DMS153 treated with DMSO at 0.1 percent for 48 hours (cell line): ENCODE measurements at regions not wholly inside any gene's neighbourhood (a gene's known extent, or its start where the extent isn't known, plus 50 kb on each side); places are given as distances from the start of the nearest gene placed in this dataset.

Source experiments
- DNase-seq: peaks from one replicate; lab custom pipeline; 2025; ENCODE audit not compliant: unreplicated experiment; lab: John Stamatoyannopoulos, UW

DNA sequence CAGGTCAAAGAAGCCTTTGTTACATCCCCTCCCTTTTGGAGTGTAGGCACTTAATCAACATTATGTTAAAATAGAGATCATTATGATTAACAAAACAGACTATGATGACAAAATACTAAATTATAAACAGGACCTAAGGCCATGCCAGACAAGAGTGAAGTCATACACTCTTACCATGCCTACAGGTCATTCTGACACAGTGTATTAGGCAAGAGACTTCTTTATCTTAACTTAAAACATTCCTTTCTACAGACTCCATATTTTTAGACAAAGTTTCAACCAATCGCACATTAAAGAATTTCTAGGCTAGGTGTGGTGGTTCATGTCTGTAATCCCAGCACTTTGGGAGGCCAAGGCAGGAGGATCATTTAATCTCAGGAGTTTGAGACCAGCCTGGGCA is 128.6 kb upstream of the SLC34A2 start:
- no peak for DNase-seq

DNA sequence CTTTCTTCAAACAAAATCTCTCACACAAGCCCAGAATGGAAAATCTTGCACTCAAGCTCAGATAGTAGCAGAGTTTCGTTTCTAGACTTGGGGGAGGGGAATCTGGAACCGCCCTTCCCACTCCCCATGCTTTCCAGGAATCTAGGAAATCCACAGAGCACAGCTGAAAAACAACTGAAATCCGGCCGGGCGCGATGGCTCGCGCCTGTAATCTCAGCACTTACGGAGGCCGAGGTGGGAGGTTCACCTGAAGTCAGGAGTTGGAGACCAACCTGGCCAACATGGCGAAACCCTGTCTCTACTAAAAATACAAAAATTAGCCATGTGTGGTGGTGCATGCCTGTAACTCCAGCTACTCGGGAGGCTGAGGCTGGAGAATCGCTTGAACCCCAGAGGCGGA is 127.3 kb upstream of the SLC34A2 start:
- DNase-seq, result no peak

DNA sequence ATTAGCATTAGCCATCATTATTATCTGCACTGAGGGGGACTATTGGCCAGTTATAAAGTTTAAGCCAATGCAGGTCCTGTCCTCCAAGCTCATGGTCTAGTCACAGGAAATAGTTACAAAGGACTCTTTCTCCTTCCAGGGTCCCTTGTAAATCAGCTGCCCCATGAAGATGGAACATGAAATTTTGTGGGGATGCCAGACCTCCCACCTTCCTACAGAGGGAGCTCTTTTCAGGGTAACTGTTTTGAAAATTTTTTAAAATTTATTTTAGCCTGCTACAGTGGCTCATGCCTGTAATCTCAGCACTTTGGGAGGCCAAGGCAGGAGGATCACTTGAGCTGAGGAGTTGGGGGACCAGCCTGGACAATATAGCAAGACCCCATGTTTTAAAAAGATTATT is 124.4 kb upstream of the SLC34A2 start:
- DNase-seq, result no peak

DNA sequence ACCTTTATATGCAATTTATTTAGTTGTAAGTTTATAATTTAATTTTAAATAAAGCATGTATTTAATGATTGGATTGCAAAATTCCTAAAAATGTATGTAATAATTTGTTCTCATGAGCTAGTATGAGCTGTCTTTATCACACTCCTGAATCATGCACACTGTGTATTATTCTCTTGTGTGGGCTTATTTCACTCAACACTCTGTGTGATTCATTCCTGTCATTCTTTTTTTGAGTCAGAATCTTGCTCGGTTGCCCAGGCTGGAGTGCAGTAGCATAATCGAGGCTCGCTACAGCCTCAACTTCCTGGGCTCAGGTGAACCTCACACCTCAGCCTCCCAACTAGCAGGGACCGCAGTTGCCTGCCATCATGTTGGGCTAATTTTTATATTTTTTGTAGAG is 123.1 kb upstream of the SLC34A2 start:
- DNase-seq, result no peak

DNA sequence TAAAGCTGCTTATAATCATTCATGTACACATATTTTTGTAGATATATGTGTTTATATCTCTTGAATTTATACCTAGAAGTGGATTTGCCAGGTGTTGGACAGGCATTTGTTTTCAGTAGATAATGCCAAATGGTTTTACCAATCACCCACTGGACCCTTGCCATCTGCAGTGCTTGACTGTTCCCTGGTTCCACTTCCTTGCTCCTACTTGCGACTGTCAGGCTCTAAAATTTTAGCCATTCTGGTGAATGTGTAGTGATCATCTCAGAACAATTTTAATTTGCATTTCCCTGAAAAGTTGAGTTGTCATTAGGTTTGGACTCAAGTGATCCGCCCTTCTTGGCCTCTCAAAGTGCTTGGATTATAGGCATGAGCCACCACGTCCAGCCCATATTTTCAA is 122.4 kb upstream of the SLC34A2 start:
- DNase-seq, result no peak

DNA sequence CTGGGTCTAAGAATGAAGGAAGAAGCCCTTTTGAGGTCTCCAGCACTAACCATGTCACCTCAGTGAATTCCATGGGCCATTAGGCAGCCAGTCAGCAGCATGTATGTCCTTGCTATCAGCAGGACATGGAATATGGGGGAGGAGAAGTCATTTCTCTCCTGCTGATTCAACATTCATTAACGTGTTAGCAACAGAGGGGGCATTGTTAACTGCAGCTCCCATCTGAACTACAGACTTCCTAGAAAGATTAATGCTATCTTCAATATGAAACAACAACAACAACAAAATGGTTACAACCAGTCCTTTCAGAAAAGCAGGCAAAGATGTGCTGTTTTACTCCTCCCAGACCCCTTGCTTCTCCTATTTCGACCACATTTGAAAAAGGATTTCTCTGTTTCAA is 120.4 kb upstream of the SLC34A2 start:
- no peak for DNase-seq

DNA sequence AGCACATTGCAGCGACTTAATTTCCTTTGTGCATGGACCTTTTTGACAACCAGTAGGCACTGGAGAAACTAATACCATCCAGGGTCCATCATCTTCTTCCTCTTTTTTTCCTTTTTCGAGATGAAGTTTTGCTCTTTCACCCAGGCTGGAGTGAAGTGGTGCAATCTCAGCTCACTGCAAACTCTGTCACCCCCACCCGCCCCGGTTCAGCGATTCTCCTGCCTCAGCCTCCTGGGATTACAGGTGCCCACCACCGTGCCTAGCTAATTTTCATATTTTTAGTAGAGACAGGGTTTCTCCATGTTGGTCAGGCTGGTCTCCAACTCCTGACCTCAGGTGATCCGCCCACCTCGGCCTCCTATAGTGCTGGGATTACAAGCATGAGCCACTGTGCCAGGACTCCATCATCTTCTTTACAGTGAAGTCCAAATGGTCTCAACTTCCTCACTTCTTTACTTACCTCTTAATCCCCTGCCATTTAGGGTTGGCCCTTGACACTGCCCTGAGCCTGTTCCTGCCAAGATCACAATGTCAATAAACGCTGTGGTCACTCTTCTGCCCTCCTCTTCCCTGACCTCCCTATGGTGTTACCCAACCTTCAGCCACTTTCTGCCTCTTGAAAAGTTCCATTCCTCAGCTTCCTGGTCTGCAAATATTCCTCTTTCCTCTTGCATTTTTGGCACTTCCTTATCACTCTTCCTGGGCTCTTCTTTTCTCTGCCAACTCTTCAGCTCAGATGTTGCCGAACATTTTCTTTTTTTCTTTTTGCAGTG is 119.8 kb upstream of the SLC34A2 start:
- DNase-seq, result no peak

DNA sequence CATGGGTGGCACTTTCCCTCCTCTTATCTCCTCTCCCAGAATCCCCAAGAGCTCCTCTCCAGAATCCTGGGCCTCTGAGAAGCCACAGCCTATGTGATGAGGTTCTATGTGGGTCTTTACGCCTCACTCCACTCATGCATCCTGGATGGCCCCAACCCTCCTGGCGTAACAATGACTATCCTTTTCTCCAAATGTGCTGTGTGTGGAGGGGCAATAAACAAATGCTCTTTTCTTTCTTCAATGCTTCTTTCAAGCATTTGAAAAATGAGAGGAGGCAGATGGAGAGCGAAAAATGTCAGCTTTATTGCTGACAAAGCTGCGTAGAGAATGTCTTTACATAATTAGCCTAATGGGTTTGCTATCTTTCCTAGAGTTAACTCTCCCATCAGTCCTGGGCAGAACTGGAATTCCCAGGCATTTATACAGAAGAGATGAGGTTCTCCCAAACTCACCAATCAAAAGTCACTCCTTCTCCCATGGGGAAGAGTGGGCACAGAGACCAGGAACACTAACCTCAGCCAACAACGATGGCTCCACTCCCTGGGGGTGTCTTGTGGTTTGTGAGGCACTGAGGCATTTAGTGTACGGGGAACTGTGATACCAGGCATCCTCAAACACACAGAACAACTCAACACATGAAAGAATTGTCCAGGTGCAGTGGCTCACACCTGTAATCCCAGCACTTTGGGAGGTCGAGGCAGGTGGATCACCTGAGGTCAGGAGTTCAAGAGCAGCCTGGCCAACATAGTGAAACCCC is 118.9 kb upstream of the SLC34A2 start:
- no peak for DNase-seq

DNA sequence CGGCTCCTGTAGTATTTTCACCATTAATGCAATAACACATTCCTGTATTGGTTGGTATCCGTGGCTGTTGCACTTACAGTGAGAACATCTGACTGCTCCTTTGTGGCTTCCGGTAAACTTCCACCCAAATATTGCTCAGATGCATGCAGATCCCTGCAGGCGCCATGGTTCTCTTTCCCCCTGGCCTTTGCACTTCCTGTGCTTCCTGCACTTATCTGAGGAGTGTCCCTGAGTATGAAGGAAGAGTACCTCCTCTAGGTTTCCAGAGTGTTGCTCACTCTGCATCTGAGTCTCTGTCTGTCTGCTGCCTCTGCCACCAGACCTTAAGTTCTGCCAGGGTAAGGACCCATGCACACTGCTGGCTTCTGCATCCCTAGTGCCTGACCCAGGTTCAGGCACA is 117.2 kb upstream of the SLC34A2 start:
- no peak for DNase-seq

DNA sequence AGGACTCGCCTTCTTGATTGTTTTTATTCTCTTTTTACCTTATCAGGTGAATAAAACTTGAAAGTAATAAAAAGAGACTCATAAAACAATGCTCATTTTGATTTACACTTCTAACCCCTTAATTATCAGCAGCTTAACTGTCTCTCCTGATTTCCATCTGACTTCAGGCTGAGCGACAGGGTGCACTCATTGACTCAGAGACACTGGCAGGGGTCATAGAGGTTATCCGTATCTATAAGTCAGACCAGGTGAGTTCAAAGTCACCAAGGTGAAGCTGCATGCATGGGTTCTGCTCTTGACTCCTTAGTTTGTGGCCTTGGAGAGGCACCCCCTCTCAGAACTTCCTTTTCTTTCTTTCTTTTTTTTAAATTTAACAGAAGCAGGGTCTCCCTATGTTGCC is 116.4 kb upstream of the SLC34A2 start:
- no peak for DNase-seq

DNA sequence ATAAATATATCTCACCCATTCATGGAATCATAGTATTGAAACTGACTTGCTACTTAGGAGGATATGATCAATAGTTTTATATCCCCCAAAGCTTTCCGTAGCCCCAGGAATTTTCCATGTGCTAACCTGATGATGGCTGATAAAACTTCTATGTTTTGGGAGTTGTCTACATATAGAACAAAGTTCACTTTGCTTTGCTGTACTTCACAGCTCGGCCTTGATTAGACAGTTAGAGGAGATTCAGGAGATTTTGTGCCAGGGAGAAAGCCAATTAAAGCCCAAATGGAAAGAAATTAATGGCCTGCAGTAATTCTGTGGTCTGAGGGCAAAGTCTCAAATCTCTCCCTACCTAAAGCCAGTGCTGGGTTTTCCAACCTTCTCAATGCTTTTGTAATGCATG is 114.9 kb upstream of the SLC34A2 start:
- no peak for DNase-seq

DNA sequence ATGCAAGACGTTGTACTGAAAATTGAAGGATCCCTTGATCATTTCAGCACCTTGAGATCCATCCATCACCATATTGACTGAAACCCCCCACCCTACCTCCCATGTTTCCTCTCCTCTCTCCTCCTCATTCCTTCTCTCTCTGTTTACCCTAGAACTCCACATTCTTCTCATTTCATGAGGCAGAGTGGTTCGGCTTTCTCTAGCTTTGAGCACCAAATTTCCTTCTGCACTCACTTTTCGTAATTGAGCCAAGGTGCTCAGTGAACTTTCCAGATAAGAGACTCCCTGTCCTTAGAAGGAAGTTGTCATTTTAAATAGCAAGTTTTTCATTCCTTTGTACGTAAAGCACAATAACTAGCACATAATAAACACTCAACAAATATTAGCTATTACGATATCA is 108.3 kb upstream of the SLC34A2 start:
- DNase-seq, result no peak

DNA sequence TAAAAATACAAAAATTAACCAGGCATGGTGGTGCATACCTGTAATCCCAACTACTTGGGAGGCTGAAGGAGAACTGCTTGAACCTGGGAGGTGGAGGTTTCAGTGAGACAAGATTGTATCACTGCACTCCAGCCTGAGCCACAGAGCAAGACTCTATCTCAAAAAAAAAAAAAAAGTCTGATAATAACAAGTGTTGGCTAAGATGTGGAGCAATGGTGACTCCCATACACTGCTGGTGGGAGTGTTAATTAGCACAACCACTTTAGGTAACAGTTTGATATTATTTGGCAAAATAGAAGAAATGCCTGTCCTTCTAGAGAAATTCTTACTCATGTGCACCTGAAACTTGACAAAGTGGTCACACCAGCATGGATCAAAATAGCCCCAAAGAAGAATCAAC is 106.2 kb upstream of the SLC34A2 start:
- no peak for DNase-seq

DNA sequence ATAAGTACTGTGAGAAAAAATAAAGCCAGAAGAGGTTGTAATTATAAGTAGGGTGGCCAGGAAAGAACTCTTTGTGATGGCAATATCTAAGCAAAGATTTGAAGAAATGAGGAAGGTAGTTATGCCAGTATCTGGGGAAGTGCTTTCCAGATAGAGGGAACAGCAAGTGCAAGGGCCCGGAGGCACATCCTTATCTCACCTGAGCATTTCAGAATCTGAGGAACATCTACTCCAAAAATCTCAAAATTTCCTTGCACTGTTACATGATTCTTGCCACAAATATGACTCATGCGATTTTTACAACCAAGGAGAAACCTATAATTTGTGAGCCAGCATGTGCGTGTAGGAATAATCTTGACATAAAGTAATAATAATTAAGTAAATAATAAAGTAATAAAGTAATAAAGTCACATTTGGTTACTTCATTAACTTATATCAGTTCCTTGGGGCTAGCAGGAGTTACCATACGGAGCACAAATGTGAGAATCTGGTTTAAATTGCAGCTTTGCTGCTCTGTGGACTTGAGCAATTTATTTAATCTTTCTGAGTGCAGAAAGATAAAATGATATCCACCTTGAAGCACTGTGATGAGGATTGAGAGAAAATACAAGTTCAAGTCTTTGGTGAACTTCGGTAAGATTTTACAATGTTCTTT is 105.1 kb upstream of the SLC34A2 start:
- DNase-seq, result no peak

DNA sequence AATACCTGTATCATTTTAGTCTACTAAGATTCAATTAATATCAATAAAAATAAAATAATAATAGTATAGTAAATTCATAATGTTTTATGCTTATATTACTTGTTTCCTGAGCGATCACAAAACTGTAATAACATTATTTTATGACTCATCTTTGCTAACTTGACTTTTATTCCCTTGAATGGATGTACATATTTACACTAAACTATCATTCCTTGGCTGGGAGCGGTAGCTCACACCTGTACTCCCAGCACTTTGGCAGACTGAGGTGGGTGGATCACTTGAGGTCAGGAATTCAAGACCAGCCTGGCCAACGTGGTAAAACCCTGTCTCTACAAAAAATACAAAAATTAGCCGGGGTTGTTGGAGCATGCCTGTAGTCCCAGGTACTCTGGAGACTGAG is 104.0 kb upstream of the SLC34A2 start:
- no peak for DNase-seq

DNA sequence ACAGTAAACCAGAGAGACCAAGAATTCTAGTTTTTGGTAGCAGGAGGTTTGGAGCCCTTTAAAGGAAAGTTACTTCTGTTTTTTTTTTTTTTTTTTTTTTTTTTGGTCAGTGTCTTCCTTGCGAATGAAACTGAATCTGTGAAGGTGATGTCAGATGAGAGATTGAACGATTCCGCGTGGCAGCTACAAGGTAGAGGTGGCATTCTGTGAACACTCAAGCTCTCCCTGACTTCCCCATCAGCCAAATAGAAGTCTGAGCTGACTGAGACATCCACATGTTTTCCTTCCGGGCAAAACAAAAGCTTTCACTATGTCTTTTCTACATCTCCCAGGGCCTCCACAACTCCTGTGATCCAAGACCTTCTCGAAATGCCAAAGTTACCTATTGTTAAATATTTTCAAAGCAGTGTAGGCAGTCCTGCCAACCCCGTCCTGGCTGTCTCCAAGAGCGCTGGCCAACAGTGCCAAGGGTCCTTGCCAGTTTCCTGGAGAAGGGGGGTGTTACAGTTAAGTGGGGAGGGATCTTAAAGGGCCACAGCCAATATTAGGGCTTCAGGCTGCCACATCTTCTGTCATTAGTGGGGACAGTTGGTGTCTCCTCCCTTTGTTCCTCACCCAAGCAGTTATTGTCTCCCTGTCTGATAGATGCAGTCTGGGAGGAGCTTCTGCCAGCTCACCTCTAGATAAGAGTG is 102.9 kb upstream of the SLC34A2 start:
- DNase-seq, result no peak

DNA sequence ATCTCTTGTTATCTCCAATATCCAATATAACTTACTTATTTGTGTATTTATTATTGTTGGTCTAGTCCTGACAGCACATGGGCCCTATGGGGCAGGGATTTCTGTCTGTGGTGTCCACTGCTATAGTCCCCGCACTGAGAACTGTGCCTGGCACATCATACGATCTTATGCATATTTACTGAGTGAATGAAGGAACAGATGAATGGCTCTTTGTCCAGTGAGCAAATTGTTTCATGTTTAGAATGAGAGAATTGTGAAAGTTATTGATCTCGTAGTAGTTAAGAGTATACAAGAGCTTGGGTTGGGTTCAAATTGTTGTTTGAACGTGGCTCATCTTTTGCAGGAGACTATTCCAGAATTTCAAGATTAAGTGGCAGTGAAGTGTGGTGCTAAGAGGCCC is 96.1 kb upstream of the SLC34A2 start:
- DNase-seq, result no peak

DNA sequence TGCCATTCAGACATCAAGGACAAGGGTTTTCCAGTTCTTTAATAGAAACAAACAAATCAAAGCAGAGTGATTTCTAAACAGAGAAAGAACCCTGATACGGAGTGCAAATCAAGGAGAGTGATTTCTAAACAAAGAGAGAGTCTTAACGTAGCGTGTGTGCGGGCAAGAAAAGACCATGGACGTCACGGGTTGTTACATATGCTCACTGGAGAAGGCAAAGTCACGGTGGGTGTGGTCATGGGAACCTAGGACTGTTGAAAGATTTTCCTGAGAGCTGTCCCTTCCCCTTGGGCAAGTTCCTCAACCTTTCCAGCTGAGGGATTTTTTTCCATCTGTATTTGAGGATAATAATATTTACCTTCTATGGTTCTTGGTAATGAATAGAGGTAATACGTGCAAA is 95.0 kb upstream of the SLC34A2 start:
- no peak for DNase-seq

DNA sequence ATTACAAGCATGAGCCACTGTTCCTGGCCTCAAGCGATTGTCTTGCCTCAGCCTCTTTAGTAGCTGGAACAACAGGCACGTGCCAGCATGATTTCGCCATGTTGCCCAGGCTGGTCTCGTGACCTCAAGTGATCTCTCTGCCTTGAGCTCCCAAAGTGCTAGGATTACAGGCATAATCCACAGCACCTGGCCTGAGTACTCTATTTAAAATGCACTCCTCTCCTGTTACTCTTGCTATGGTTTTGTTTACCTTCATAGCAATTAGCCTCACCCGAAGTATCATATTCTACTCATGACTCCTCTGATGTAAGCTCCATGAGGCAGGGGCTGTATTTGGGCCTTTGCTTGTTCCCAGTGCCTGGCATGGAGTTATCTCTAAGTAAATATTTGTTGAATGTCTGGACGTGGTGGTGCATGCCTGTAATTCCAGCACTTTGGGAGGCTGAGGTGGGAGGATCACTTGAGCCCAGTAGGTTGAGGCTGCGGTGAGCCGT is 92.5 kb upstream of the SLC34A2 start:
- DNase-seq, result peak; percentile 38

DNA sequence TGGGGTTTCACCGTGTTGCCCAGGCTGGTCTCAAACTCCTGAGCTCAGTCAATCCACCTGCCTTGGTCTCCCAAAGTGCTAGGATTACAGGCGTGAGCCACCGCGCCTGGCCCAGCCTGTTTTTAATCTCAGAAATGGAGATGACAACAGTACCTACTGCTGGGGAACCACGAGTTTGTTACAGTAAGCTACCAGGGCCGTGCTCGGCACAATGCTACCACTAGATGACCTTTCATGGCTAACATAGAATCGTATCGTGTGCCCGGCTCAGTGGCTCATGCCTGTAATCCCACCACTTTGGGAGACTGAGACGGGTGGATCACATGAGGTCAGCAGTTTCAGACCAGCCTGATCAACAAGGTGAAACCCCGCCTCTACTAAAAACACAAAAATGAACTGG is 90.8 kb upstream of the SLC34A2 start:
- no peak for DNase-seq

DNA sequence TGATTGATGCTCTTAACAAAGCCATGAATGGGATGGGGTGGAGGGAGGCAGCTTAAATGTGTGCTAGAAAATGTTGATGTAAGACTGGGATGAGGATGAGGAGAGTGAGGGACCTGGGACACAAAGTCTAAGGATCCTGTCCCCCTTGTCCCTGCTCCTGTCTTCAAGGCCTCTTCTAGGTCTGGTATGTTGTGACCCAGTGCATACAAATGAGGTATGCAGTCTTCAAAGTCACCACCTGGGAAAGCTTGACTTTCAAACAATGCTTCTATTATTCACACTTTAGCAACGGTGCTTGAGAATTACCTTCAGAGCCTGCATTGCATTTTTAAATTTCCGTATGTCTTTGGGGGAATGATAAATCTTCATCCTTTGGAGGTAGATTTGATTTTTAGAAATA is 88.4 kb upstream of the SLC34A2 start:
- no peak for DNase-seq
